Psoas muscle (tissue), 7 donors: ENCODE measurements at regions not wholly inside any gene's neighbourhood (a gene's known extent, or its start where the extent isn't known, plus 50 kb on each side); places are given as distances from the start of the nearest gene placed in this dataset.

ENCODE experiments used
- ATAC-seq, 4 donors: fragments of 200-7000 bp; cut with Tn5 transposase; one replicate each; pipeline ENCODE4 v1.9.1; 2020; ENCODE audit warnings: moderate library complexity in 3 of 4, mild to moderate bottlenecking in 2 of 4
- DNase-seq, 2 donors: peaks; one replicate each; pipeline ENCODE4 v3.0.0-alpha.2; 2020
- H3K27ac ChIP-seq: fragments of 200-600 bp; one replicate; pipeline ENCODE4 v1.8.0; 2022
- H3K27me3 ChIP-seq, 3 donors: fragments of 200-600 bp in 1 of 3; one replicate each; pipeline versions ENCODE4 v1.6.1 to v1.8.0; 2013 to 2022; ENCODE audit warnings: low read length in 2 of 3, mild to moderate bottlenecking in 2 of 3, moderate library complexity in 1 of 3; ENCODE audit not compliant: insufficient read depth in 3 of 3
- H3K36me3 ChIP-seq, 2 donors: fragments of 200-600 bp in 1 of 2; one replicate each; pipeline versions ENCODE4 v1.6.1 to v1.8.0; 2013 to 2022; ENCODE audit warnings: low read depth in 1 of 2, mild to moderate bottlenecking in 1 of 2, moderate library complexity in 1 of 2; ENCODE audit not compliant: insufficient read depth in 1 of 2
- H3K4me1 ChIP-seq: fragments of 200-600 bp; one replicate; pipeline ENCODE4 v1.8.0; 2022
- H3K4me3 ChIP-seq: fragments of 200-600 bp; one replicate; pipeline ENCODE4 v1.8.0; 2022; ENCODE audit warnings: mild to moderate bottlenecking
- H3K9me3 ChIP-seq: fragments of 200-600 bp; one replicate; pipeline ENCODE4 v1.8.0; 2022
- CTCF ChIP-seq: fragments of 200-600 bp; IDR thresholded peaks from one replicate; pipeline ENCODE4 v1.8.0; 2022; ENCODE audit warnings: antibody characterized with exemption
- WGBS, 3 donors: extraction: QIAGEN DNeasy Blood & Tissue Kit; methylation state at CpG; one replicate each; pipeline versions ENCODE4 v1.1.6 to v1.1.7; 2013; 5-methylcytosine and 5-hydroxymethylcytosine counted together
- intact Hi-C, 2 donors: fragments of 100-400 bp; cut with DNase I; formaldehyde crosslinking; loops; one replicate each; pipeline versions ENCODE4 v1.11.0 to v1.14.2; 2022
- donor health status: healthy with polysubstance abuse.
- donor health status: DM: no; HTN: no; CAD: no; lungs with moderate emphysema.
- donor health status: Bipolar disorder and iron deficiency.
- donor health status: healthy.
- donor health status: DM: yes; HTN: yes; CAD: no.
- donor health status: DM: no; HTN: no; CAD: no.
- donor health status: DM: yes; HTN: yes; CAD: no.

GRCh38 chr6:169096388-169096787 lies 157.3 kb downstream of the THBS2 start:
- 72 to 78% (median 73%) methylated on average over 5 of the region's 5 CpGs for WGBS, 3 donors
- no peak overlapping the region for H3K27ac ChIP-seq

DNA sequence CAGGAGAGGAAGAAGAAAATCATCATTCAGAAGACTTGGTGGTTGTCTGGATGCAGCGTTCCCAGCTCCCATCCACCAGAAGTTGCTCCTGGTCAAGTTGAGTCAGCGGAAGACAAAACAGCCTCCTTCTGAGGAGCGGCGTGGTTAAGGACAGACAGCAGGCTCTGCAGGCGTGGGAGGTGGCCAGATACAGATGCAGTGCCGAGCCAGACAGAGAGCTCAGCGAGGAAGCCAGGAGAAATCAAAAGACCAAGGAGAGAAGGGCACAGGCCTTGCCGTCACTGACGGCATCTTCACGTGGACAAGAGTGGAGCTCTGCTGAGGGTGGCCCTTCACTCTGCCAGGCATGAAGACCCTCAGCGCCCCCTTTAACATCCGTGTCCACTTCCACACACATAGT lies 158.5 kb downstream of the THBS2 start:
- H3K4me1 ChIP-seq = no peaks in the 10 kb centered on the region
- ATAC-seq (no peak), DNase-seq (no peak)
- H3K27ac ChIP-seq = no peak overlapping the region
- intact Hi-C loops = no loop called here
- no peak overlapping the region for H3K4me3 ChIP-seq
- H3K9me3 ChIP-seq = no peaks in the 10 kb centered on the region
- WGBS, 3 donors = 85 to 95% (median 93%) methylated on average over 11 to 12 of the region's 12 CpGs
- no peak for TF ChIP-seq CTCF
- peaks cover 0 to 5% (median 0%) of the 10 kb centered on the region in 3 donors for H3K27me3 ChIP-seq
- no peaks in the 10 kb centered on the region for H3K36me3 ChIP-seq

More at GRCh38 chr6:169096388-169096787, 157.3 kb downstream of the THBS2 start:
- no peaks in the 10 kb centered on the region for H3K9me3 ChIP-seq
- H3K27me3 ChIP-seq = peaks cover 0 to 5% (median 0%) of the 10 kb centered on the region in 3 donors
- ATAC-seq (no peak), DNase-seq (no peak)
- intact Hi-C loops = no loop called here
- H3K36me3 ChIP-seq = no peaks in the 10 kb centered on the region
- no peak for TF ChIP-seq CTCF
- no peaks in the 10 kb centered on the region for H3K4me1 ChIP-seq
- H3K4me3 ChIP-seq = no peak overlapping the region

DNA sequence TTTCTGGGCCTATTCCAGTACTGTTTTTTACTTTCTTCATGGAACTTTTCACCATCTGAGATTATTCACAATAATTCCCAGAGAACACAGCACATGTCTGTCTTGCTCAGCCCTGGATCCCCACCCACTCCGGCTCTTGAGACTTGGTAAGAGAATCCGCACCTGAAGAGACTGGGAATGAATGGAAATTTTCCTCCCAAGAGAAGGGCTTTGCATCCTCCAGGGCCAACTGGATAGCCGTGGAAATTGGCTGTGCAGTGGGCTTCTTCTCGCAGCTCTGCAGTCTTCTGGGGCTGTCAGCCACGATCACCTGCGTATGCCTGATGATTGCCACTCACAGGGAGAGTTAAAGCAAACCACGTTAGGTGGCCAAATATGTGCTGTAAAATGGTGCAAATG lies 159.1 kb downstream of the THBS2 start:
- peaks cover 0 to 5% (median 0%) of the 10 kb centered on the region in 3 donors for H3K27me3 ChIP-seq
- intact Hi-C loops = no loop called here
- no peaks in the 10 kb centered on the region for H3K4me1 ChIP-seq
- no peak for ATAC-seq
- no peak overlapping the region for H3K4me3 ChIP-seq
- H3K9me3 ChIP-seq = no peaks in the 10 kb centered on the region
- no peak for DNase-seq
- no peak overlapping the region for H3K27ac ChIP-seq
- no peak for TF ChIP-seq CTCF
- H3K36me3 ChIP-seq = no peaks in the 10 kb centered on the region
- WGBS, 3 donors = 86 to 94% (median 92%) methylated on average over 7 of the region's 7 CpGs

GRCh38 chr6:169093770-169094551 lies 159.7 kb downstream of the THBS2 start:
- TF ChIP-seq CTCF = no peak

More at GRCh38 chr6:169093770-169094551, 159.7 kb downstream of the THBS2 start:
- ATAC-seq (no peak), DNase-seq (no peak)
- H3K4me1 ChIP-seq = no peaks in the 10 kb centered on the region
- no peaks in the 10 kb centered on the region for H3K36me3 ChIP-seq
- H3K9me3 ChIP-seq = no peaks in the 10 kb centered on the region
- WGBS, 3 donors = 87 to 88% (median 88%) methylated on average over 16 of the region's 16 CpGs
- no peak overlapping the region for H3K27ac ChIP-seq
- H3K27me3 ChIP-seq = peaks cover 0 to 5% (median 0%) of the 10 kb centered on the region in 3 donors
- intact Hi-C loops = no loop called here
- no peak overlapping the region for H3K4me3 ChIP-seq
